ENCODE measurements at regions not wholly inside any gene's neighbourhood (a gene's known extent, or its start where the extent isn't known, plus 50 kb on each side); places are given as distances from the start of the nearest gene placed in this dataset.

DNA sequence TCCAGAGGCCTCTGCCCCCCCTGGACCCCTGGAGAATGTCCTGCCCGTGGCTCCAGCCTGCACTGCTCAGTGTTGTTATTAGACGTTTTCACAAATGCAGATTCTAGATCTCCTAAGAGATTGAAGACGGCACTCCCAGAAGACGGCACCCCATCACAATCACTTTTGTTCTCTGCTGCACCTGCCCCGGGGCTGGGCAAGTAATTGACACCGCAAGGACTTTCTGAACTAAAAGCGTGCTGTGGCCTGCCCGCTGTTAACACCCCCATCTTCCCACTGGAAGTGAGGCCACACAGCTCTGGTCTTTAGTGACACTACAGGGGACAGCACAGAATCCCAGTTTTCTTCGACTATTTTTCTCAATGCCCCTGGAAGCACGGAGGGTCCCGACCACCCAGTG is 256.9 kb downstream of the ENGASE start:
- TF ChIP-seq, protein P1, sequence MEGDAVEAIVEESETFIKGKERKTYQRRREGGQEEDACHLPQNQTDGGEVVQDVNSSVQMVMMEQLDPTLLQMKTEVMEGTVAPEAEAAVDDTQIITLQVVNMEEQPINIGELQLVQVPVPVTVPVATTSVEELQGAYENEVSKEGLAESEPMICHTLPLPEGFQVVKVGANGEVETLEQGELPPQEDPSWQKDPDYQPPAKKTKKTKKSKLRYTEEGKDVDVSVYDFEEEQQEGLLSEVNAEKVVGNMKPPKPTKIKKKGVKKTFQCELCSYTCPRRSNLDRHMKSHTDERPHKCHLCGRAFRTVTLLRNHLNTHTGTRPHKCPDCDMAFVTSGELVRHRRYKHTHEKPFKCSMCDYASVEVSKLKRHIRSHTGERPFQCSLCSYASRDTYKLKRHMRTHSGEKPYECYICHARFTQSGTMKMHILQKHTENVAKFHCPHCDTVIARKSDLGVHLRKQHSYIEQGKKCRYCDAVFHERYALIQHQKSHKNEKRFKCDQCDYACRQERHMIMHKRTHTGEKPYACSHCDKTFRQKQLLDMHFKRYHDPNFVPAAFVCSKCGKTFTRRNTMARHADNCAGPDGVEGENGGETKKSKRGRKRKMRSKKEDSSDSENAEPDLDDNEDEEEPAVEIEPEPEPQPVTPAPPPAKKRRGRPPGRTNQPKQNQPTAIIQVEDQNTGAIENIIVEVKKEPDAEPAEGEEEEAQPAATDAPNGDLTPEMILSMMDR (IDR thresholded peaks at IDR 0.05) = no peak
- TF ChIP-seq POLR2A (IDR thresholded peaks at IDR 0.05) (no peak), EP300 (IDR thresholded peaks at IDR 0.05) (no peak)
- H3K4me3 ChIP-seq = no peak overlapping the region
- H3K27me3 ChIP-seq = peaks cover 0 to 40% of the 10 kb centered on the region in 2 donors
- WGBS, 2 donors = 49 to 57% methylated on average over 11 of the region's 11 CpGs
- no peak for DNase-seq (ENCODE audit: low spot score in 2 of 2)
- no peaks in the 10 kb centered on the region for H3K9me3 ChIP-seq
- H3K36me3 ChIP-seq = no peaks in the 10 kb centered on the region
- H3K27ac ChIP-seq = no peak overlapping the region
- no peaks in the 10 kb centered on the region for H3K4me1 ChIP-seq

DNA sequence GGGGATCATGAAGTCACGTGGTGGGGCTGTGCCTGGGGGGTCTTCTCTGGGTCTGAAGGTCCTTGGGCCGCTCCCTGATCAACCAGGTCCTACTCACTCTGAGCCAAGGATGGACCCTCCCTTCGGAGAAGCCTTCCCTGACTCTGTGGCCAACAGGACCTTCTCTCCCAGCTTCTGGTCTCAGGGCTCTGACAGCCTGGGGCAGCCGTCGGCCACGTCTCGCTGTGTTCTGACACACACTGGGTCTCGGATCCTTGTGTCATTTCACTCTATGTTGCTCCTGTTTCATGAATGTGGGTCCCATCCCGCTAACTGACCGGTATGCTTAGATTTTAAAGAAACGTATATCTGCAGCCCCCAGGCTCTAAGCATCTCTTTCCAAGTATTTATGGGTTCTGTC is 256.1 kb downstream of the ENGASE start:
- no peak overlapping the region for H3K27ac ChIP-seq
- H3K4me3 ChIP-seq = no peak overlapping the region
- TF ChIP-seq POLR2A (IDR thresholded peaks at IDR 0.05) (no peak), EP300 (IDR thresholded peaks at IDR 0.05) (no peak)
- TF ChIP-seq, protein P1 (IDR thresholded peaks at IDR 0.05) = no peak
- H3K4me1 ChIP-seq = no peaks in the 10 kb centered on the region
- no peaks in the 10 kb centered on the region for H3K36me3 ChIP-seq
- no peak for DNase-seq (ENCODE audit: low spot score in 2 of 2)
- no peaks in the 10 kb centered on the region for H3K9me3 ChIP-seq
- H3K27me3 ChIP-seq = peaks cover 0 to 39% of the 10 kb centered on the region in 2 donors
- 76% methylated on average over 11 of the region's 11 CpGs for WGBS, 2 donors

DNA sequence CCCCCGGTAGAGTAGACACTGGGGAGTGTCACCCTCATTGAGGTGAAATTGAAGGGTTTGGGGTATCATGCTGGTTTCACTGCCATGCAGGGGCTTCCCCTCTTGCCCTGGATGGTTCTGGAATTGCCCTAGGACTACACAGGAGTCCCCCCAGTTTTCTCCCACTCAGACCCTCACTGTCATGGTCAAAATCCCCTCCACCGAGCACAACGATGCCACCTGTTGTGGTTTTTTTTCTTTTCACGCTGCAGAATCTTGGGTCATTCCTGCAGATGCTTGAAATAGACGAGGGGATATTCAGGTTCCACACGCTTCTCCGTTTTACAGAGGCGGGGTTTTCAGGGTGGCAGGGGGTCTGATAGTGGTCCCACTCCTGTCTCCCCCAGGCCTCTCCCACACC is 255.6 kb downstream of the ENGASE start:
- Histone ChIP-seq H3K27me3 (peaks cover 0 to 34% of the 10 kb centered on the region in 2 donors), H3K27ac (no peak overlapping the region), H3K4me1 (no peaks in the 10 kb centered on the region), H3K4me3 (no peak overlapping the region), H3K36me3 (no peaks in the 10 kb centered on the region), H3K9me3 (no peaks in the 10 kb centered on the region)
- DNase-seq (ENCODE audit: low spot score in 2 of 2) = no peak
- 78 to 83% methylated on average over 8 of the region's 8 CpGs for WGBS, 2 donors
- no peak for TF ChIP-seq EP300 (IDR thresholded peaks at IDR 0.05)
- TF ChIP-seq, protein P1 (IDR thresholded peaks at IDR 0.05) = no peak
- no peak for TF ChIP-seq POLR2A (IDR thresholded peaks at IDR 0.05)

DNA sequence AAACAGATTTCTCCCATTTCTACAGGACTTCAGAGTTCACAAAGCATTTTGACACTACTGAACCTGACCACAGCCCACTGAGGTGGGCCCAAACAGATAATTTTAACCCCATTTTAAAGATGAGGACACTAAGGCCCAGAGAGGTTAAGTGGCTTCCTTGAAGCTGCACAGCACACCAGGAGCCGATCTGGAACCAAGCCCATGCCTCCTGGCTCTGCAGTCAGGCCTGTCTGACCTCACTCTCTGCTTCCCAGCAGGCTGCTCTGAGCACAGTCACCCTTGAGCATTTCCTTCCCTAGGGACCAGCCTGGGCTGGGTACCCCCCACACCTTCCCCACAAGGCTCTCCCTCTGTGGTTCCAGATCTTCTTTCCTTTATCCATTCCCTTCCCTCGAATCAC is 252.2 kb downstream of the ENGASE start:
- Histone ChIP-seq H3K9me3 (no peaks in the 10 kb centered on the region), H3K36me3 (no peaks in the 10 kb centered on the region), H3K27ac (no peak overlapping the region), H3K4me1 (no peaks in the 10 kb centered on the region), H3K4me3 (no peak overlapping the region), H3K27me3 (peaks cover 0 to 24% of the 10 kb centered on the region in 2 donors)
- TF ChIP-seq, protein P1 (IDR thresholded peaks at IDR 0.05) = no peak
- TF ChIP-seq EP300 (IDR thresholded peaks at IDR 0.05) (no peak), POLR2A (IDR thresholded peaks at IDR 0.05) (no peak)
- DNase-seq (ENCODE audit: low spot score in 2 of 2) = no peak
- WGBS, 2 donors = 49 to 60% methylated on average over 2 of the region's 2 CpGs

DNA sequence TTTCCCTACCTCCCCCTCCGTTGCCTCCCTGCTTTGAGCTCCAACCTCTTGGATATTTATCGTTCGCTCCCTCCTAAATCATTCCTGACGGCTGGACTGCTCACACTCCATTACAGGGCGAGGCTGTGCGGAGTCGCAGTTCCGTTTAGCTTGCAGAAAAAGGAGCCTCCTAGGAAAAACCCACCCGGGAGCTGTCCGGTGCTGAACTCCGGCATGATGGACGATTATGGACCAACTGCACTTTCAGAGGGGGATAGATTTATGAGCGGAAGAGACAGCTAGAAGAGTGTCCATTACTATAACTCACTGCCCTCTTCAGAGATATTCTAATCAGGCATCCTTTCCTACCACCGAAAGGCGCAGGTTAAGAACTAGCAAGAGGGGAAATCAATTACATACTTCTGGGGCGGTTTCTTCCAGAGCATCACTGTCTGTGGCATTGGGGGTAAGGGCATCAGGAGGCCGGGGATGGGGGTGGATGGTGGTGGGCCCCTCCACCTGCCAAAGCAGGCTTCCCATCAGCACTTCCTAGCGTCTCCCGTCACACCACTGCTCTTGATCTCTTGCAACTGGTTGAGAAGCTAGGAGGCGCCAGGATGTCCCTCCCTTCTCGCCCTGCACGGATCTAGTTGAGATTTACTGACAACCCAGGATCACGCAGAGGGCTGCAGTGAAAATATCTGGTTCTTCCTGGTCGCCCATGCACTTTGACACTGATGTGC is 251.2 kb downstream of the ENGASE start:
- H3K27ac ChIP-seq = no peak overlapping the region
- H3K9me3 ChIP-seq = no peaks in the 10 kb centered on the region
- H3K36me3 ChIP-seq = no peaks in the 10 kb centered on the region
- H3K4me3 ChIP-seq = no peak overlapping the region
- peaks cover 0 to 25% of the 10 kb centered on the region in 2 donors for H3K27me3 ChIP-seq
- no peak for DNase-seq (ENCODE audit: low spot score in 2 of 2)
- 30% methylated on average over 24 of the region's 24 CpGs for WGBS, 2 donors
- no peaks in the 10 kb centered on the region for H3K4me1 ChIP-seq
- TF ChIP-seq POLR2A (IDR thresholded peaks at IDR 0.05) = no peak
- TF ChIP-seq, protein P1 (IDR thresholded peaks at IDR 0.05) = no peak
- no peak for TF ChIP-seq EP300 (IDR thresholded peaks at IDR 0.05)

All from tibial nerve (tissue), 4 donors.